CD4-positive, alpha-beta T cell treated with Interleukin-12 subunit alpha and Interleukin-12 subunit beta, for 1 hour (primary cell): ENCODE measurements at regions not wholly inside any gene's neighbourhood (a gene's known extent, or its start where the extent isn't known, plus 50 kb on each side); places are given as distances from the start of the nearest gene placed in this dataset.
"Not testable (repeated sequence)": the region's sequence is repeated elsewhere in the genome, so short reads cannot be mapped to it uniquely, and the experiment has no call there.

Experiments used
- DNase-seq: peaks from one replicate; pipeline ENCODE4 v3.0.0-alpha.2; 2020

GRCh38 chr1:144021690-144022384, 50.1 kb upstream of the FAM72C start:
- not testable (repeated sequence) for DNase-seq
